GM12892 (cell line): ENCODE measurements at regions not wholly inside any gene's neighbourhood (a gene's known extent, or its start where the extent isn't known, plus 50 kb on each side); places are given as distances from the start of the nearest gene placed in this dataset.

Source experiments
- POLR2A ChIP-seq: IDR thresholded peaks from 2 replicates; pipeline ENCODE4 v1.6.1; 2011; ENCODE audit warnings: low read depth, low read length, control low read depth
- POLR2AphosphoS5 ChIP-seq: IDR thresholded peaks from 2 replicates; pipeline ENCODE4 v1.6.1; 2011; ENCODE audit warnings: low read depth, low read length, control low read depth
- TAF1 ChIP-seq: IDR thresholded peaks from 2 replicates; pipeline ENCODE4 v1.6.1; 2011; ENCODE audit warnings: low read depth, mild to moderate bottlenecking, control low read depth, low read length, borderline replicate concordance

- no peak for TF ChIP-seq POLR2AphosphoS5
- no peak for TF ChIP-seq POLR2A
- TF ChIP-seq TAF1 = no peak
These were observed 243.8 kb upstream of the JADE1 start for GRCh38 chr4:128565565-128566186.
